GM21576 (cell line): ENCODE measurements at regions not wholly inside any gene's neighbourhood (a gene's known extent, or its start where the extent isn't known, plus 50 kb on each side); places are given as distances from the start of the nearest gene placed in this dataset.

Experiments
- ATAC-seq: cut with Tn5 transposase; IDR thresholded peaks from one replicate; pipeline ENCODE4 v1.9.1; 2021; ENCODE audit warnings: mild to moderate bottlenecking, moderate library complexity; ENCODE audit not compliant: unreplicated experiment

- ATAC-seq = peak; percentile 46
These were observed 748.3 kb downstream of the C12orf50 start for GRCh38 chr12:87280893-87281292.

DNA sequence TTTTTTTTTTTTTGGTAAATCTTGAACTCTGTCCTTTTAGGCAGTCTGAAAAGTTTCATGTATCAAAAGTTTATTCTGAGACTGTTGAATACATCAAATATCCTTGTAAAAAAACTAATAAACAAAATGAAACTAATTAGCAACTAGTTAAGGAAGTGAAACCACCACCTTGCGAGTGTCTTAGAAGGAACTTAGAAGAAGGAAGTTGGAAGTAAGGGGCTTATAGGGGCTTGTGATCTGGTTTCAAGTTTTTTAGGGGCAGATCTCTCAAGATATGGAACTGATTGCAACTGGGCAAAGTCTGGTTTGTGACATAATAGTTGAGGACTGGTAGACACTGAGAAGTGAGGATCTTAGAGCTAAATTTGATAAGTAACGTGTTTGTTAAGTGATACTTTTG lies 748.8 kb downstream of the C12orf50 start:
- peak; percentile 82 for ATAC-seq

DNA sequence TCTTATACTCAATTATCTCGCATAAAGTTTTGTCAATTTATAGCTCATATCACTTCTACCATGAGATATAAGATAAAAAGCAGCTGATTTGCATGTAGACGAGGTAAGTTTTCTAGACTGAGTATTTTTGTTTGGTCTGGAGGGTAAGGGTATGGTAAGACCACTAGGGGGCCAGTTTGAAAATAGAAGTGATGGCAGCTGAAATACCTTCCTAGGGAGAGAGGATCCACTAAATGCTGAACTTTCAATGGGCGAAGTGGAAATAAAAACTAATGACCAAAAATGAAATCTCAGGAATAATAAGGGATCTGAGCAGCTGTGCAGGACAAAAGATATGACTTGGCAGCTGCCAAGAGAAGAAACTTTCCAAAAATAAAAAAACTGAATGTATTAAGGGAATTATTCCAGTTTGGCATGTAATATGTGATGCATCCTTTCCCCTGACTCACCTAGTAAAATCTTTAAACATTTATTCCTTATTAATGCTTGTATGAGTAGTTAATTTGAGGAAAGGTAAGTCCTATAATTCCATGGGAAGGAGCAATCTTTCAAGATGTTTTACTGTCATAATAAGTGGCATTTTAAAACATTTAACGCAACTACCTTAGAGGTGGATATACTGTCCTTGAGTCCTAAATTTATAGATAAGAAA lies 754.5 kb downstream of the C12orf50 start:
- no peak for ATAC-seq

- no peak for ATAC-seq
These were observed 756.4 kb downstream of the C12orf50 start for GRCh38 chr12:87272851-87273250.

DNA sequence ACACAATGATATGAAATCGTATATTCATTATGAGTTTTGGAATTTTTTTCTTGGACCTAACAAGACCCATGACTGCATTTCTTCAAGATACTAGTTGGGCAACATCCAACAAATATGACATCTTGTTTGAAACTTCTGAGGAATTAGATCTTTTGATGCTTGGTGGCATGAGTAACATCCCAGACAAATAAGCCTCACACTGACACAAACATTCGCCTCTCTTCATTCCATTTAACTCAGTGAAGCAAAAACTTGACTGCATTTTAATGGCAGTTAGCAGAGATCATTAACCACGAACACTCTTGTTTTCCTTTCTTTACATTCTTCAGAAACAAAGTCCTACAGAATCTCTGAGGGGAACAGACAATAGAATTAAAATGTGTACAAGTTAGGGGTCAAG lies 758.3 kb downstream of the C12orf50 start:
- ATAC-seq = no peak

- ATAC-seq = no peak
These were observed 762.9 kb downstream of the C12orf50 start for GRCh38 chr12:87266305-87266704.

DNA sequence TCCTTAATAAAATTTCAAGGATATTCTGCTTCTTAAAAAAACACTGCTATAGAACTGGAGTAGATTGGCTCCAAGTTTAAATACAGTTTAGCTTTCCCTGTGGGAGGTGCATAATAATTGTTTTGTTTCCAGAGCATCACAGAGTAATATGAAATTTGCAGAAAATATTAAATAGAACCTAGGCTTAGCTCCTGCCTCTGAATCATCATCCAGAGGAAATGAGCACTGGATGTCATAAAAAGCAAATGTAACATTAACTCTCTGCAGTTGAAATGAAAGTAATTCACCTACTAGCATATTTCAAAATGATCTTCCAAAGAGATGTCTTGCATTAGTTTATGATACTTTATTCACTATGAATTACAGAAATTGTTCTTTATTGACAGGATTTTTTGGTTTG lies 769.8 kb downstream of the C12orf50 start:
- no peak for ATAC-seq

DNA sequence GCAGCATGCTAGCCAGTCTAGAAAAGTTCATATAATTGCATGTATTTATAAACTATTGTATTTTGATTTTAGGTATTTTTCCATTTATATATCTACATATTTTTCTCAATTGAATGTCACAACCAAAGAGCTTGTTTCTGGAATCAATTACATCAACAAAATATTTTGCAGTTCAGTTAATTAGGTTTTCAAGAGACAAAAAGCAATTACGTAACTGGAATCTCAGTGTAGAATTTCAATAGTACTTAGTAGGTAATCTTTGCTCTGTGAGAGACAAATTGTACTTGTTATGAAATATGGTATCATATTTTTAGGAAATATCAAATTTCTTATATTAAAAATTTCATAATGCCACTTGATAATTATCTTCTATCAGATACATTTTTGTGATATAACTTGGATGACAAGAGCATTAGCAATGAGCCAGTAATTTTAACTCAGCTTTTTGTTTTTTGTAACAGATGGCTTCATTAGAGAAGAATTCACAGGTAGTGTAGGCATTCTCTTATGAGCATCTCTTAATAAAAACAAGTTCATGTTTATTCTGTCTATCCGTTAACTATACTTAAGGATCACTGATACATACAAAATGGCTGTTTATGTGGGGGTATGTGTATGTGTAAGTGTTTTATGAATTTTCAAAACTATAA lies 774.7 kb downstream of the C12orf50 start:
- ATAC-seq = no peak

DNA sequence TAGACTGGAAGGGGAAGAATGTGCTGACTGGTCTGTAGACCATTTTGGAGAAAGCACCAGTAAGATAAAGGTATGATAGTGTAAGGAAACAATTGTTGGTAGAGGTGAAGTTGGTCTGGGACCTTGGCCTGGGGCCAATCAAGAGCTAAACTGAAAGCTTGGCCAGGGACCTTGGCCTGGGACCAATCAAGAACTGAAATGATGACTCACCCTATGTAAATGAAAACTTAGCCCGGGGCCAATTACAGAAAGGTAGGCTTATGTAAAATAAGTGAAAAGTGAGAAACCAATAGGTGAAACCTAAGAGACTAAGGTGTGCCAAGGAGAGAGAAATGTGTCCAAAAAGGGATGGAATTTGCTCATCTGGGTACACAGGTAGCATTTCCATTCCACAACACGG lies 776.0 kb downstream of the C12orf50 start:
- no peak for ATAC-seq

- no peak for ATAC-seq
These were observed 782.5 kb downstream of the C12orf50 start for GRCh38 chr12:87246726-87247125.

GRCh38 chr12:87238466-87238865 lies 790.7 kb downstream of the C12orf50 start:
- no peak for ATAC-seq

DNA sequence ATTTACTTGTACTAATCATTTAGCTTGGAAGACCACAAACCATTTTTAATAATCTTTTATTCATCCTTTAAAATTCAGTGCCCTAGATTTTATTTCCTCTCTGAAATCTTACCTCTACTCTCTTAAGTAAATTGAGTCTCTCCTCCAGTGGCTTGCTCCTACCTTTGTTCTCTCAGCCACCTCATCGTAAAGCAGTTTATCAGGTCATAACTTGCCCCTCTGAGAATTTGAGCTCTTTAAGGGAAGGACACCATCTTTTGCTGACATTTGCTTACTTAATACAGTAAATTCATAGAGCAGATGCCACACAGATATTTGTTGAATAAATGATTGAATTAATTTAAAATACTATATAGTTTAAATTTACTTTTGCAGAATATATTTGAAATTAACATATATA lies 794.3 kb downstream of the C12orf50 start:
- no peak for ATAC-seq

DNA sequence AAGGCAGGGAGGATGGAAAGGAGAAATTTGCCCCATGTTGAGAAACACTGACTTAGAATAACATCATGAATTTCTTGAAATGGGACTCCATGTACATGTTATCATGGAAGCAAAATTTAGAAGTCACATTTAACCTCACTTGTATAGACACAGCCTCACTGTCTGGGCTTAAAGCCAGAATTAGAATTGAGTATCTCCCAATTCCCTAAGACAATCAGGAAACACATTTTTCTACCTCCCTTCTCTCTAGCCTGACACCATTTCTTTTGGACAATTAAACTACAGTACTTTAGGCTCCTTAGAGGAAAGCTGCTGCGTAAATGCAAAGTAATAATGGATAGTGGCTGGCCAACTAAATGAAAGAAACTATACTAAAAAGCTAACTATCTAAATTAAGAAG lies 795.5 kb downstream of the C12orf50 start:
- ATAC-seq = no peak

- ATAC-seq = no peak
These were observed 797.4 kb downstream of the C12orf50 start for GRCh38 chr12:87231818-87232217.

DNA sequence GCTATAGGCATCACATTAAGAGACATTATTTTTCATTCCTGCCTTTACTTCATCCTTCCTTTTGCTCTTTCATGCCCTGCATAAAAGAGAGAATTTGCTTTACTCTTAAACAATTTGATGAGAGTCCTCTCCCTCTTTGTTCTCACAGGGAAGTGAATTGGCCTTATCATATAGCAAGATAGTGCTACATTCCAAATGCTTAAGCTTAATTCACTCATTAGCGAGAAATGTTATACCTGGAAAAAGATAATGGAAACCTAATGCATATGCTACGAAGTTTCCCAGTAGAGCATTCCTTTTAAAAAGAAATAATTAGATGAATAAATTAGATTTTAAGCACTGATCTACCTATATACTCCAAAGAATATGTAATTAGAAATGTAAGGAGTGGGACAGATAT lies 798.8 kb downstream of the C12orf50 start:
- no peak for ATAC-seq

DNA sequence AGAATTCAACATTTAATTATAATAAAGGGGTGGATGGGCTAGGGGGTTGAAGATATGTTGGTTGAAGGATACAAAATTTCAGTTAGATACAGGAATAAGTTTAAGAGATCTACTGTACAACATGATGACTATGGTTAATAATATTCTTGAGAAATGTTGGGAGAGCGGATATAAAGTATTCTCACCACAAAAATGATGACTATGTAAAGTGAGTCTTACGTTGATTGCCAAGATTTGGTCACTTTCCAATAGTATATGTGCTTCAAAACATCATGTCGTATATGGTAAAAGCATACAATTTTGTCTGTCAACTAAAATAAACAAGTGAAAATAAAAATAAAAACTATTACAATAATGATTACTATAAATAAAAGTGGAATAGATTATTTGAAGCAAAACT lies 802.0 kb downstream of the C12orf50 start:
- ATAC-seq = no peak

DNA sequence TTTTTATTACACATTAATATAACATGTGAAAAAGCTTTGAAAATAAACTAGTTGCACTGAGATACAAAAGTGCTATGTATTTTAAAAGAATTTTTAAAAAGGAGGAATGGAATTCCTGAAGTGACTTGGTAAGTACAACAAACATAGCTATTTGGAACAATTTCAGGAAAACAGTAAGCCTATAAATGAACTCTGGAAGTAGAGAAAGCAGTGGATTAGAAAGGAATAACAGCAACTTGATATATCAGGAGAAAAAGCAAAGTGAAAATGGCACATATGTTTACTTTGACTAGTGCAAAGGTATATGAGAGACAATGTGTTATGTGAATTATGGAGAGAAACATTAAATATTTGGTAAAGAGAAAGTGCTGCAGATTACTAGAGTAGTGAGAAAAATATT lies 811.7 kb downstream of the C12orf50 start:
- no peak for ATAC-seq

GRCh38 chr12:87216436-87216835 lies 812.8 kb downstream of the C12orf50 start:
- ATAC-seq = no peak

DNA sequence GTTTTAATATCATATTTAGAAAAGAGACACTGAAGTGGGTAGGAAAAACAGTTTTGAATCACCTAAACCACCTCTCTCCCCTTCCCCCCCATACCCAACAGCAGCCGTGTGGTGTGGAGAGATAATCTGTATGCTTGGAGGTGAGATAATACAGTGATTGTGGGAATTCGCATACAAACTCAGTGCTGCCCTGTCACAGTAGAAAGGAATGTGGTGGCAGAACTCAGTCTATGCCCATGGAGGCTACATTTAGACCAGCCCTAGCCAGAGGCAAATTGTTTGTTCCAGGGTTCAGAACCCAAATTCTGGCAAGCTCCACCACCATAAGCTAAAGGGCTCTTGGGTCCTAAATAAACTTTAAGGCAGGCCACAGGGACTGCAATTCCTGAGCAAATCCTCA lies 827.0 kb downstream of the C12orf50 start:
- ATAC-seq = no peak

DNA sequence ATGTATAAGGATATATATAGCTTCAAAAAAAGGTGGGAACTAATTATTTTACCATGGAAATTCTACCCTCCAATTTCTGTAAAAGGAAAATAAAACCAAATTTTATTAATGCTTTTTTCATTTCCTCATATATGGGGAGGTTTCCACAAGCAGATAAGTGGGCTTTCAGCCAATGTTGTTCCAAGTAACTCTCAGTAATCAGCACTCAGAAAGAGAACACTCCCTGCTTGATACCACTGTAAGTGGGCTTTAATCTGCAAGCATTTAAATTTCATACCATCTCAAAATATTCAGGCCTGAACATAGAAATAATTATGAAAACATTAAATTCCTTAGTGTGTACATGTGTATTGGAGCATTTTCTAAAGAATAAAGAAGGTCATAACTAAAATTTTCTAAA lies 827.6 kb downstream of the C12orf50 start:
- no peak for ATAC-seq

DNA sequence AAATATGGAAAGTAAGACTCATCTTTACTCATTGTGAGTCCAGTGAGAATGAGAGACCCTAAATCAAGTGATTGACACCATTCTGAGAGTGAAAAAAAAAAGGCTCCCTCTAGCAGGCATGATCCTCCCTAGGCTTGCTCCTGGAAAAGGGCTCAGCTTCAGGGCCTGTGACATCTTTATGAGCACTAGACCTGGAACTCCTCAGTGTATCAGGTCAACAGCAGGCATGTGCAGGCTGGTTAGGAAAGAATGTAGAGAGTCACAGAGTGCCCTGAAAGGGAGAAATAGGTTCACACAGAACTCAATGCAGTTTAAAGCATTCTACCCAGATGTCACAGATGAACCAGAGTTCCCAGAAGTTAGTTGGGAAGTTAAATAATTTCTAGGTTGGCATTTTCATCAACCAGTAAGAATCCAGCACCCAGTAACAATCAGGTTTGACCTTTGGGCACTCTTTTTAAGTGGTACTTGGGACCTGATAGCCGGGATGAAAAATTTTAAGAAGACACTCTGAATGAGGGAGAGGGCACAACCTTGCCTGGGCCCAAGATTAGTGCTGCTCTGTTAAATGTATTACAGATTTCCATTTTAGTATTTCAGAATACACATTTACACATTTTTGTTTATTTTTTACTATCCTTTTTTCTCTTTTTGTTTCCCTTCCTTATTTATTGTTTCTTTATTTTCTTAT lies 828.8 kb downstream of the C12orf50 start:
- ATAC-seq = no peak

- no peak for ATAC-seq
These were observed 831.0 kb downstream of the C12orf50 start for GRCh38 chr12:87198181-87198580.
